ENCODE measurements at regions not wholly inside any gene's neighbourhood (a gene's known extent, or its start where the extent isn't known, plus 50 kb on each side); places are given as distances from the start of the nearest gene placed in this dataset.

DNA sequence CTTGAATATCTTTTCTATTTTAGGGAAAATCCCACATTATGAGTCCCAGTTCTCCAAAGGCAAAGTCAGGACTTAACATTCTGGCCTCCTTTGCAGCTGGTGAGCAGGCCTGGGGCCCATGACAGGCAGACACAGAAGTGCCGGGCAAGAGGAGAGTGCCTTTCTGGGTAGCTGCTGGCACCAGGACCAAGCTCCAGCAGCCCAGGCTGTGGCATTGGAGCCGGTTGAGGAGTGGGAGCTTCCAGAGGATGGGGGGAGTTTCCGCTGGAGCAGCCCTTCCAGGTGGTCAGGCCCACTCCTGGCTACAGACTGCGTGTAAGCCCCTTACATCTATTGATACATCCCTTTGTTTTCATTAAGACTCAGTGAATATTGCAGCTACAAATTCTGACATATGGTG, 123.9 kb downstream of the URB2 start:
- Mint-ChIP-seq H3K4me1 (no peaks in the 10 kb centered on the region), H3K9me3 (peaks cover 12% of the 10 kb centered on the region), H3K27ac (no peak overlapping the region), H3K4me3 (no peak overlapping the region), H3K27me3 (ENCODE audit: low read depth) (no peaks in the 10 kb centered on the region), H3K36me3 (ENCODE audit: low read depth) (no peaks in the 10 kb centered on the region)
- TF ChIP-seq, protein P1, sequence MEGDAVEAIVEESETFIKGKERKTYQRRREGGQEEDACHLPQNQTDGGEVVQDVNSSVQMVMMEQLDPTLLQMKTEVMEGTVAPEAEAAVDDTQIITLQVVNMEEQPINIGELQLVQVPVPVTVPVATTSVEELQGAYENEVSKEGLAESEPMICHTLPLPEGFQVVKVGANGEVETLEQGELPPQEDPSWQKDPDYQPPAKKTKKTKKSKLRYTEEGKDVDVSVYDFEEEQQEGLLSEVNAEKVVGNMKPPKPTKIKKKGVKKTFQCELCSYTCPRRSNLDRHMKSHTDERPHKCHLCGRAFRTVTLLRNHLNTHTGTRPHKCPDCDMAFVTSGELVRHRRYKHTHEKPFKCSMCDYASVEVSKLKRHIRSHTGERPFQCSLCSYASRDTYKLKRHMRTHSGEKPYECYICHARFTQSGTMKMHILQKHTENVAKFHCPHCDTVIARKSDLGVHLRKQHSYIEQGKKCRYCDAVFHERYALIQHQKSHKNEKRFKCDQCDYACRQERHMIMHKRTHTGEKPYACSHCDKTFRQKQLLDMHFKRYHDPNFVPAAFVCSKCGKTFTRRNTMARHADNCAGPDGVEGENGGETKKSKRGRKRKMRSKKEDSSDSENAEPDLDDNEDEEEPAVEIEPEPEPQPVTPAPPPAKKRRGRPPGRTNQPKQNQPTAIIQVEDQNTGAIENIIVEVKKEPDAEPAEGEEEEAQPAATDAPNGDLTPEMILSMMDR (IDR thresholded peaks at IDR 0.05; ENCODE audit: unreplicated experiment in 3 of 3), result no peak

DNA sequence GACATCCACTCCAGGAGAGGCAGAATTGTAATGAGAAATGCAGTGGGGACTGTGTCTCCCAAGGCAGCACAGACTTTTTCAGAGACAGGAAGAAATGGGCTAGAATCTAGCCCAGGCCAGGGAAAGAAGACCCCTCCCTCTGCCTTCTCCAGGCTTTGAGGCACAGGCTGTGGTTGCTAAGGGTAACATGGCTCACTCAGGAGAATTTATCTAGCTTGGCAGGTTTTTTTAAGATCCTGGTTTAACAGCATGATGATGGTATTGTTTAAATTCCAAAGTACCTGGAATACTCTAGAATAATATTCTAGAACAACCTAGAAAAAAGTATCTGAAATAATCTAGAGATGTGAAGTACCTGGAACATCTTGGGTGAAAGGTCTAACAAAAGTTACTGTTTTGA, 125.6 kb downstream of the URB2 start:
- no peak overlapping the region for H3K4me3 Mint-ChIP-seq
- H3K36me3 Mint-ChIP-seq (ENCODE audit: low read depth), result no peaks in the 10 kb centered on the region
- TF ChIP-seq, protein P1 (IDR thresholded peaks at IDR 0.05; ENCODE audit: unreplicated experiment in 3 of 3), result no peak
- H3K27me3 Mint-ChIP-seq (ENCODE audit: low read depth), result no peaks in the 10 kb centered on the region
- H3K4me1 Mint-ChIP-seq, result no peaks in the 10 kb centered on the region
- peaks cover 6% of the 10 kb centered on the region for H3K9me3 Mint-ChIP-seq
- H3K27ac Mint-ChIP-seq, result no peak overlapping the region

DNA sequence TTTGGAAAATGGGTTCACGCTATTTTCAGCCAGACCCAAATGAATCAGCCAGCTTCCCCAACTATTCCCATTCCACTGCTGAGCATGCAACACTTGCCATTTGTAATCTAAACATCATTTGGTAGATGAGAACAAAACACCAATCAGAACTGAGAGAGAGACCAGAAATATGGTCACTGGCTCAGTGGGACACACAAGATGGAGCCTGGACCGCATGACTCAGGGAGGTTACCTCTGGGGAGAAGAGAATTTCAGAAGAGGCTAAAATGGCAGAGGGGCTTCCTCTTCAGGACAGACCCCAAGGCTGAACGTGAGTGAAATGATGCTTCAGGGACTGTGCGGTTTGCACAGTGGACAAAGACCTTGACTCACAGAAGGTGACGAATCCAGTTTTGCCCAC, 126.6 kb downstream of the URB2 start:
- TF ChIP-seq, protein P1 (IDR thresholded peaks at IDR 0.05; ENCODE audit: unreplicated experiment in 3 of 3), result no peak
- no peaks in the 10 kb centered on the region for H3K36me3 Mint-ChIP-seq (ENCODE audit: low read depth)
- no peaks in the 10 kb centered on the region for H3K27me3 Mint-ChIP-seq (ENCODE audit: low read depth)
- no peak overlapping the region for H3K27ac Mint-ChIP-seq
- peaks cover 6% of the 10 kb centered on the region for H3K9me3 Mint-ChIP-seq
- H3K4me3 Mint-ChIP-seq, result no peak overlapping the region
- H3K4me1 Mint-ChIP-seq, result no peaks in the 10 kb centered on the region

DNA sequence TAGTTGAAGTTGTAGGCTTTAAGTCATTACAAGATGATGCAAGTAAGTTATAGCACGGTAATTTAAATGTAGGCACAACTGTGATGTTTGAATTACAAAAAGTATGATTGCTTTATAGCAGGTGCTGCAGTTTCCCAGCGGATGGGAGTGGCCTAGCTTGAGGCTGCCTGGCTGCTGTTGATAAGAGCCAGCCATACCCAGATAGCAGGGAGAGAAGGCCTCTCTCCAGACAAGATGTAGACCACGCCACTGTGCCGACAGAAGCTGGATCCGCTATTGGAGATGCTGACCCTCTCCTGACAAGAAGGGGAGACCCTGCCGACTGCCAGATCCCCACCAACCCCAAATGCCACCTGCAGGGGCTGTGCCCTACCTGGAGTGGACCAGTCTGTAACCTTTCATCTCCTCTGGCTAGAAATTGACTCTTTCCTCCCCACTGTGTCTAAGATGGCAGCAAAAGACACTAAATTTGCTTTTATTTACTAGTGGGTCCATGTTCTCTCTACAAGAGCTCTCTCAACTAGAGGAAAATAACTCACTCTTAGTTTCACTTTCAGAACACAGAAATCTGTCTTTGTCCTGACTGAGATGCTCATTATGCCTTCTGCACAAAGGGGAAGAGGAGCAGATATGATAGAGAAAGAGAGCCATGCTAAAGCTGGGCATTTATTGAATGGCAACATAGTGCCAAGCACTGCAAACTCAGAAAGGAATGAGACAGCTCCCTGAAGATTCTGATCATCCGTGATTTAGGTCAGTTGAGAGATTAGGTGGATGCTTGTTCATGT, 127.9 kb downstream of the URB2 start:
- Mint-ChIP-seq H3K4me3 (no peak overlapping the region), H3K27me3 (ENCODE audit: low read depth) (no peaks in the 10 kb centered on the region), H3K36me3 (ENCODE audit: low read depth) (no peaks in the 10 kb centered on the region), H3K4me1 (no peaks in the 10 kb centered on the region), H3K27ac (no peak overlapping the region), H3K9me3 (peaks cover 11% of the 10 kb centered on the region)
- TF ChIP-seq, protein P1 (IDR thresholded peaks at IDR 0.05; ENCODE audit: unreplicated experiment in 3 of 3), result no peak

DNA sequence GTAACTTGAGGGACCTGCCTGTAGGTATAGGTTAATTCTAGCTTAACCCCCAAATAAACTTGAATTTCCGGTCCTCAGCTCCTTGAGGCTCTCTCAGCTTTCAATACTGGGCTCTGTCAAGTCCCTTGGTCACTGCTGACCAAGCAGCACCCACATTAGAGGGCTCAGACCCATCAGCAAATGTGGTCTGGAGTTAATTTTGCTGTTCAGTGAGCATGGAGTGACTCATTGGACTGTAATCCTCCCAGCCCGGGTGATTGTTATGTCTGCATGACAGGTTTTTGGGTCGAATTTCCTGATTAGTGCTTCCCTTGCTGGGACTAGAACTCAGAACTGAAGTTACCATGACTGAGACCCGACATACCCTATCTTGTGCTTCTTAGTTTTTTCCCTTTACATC, 130.6 kb downstream of the URB2 start:
- H3K4me3 Mint-ChIP-seq, result no peak overlapping the region
- H3K4me1 Mint-ChIP-seq, result no peaks in the 10 kb centered on the region
- TF ChIP-seq, protein P1 (IDR thresholded peaks at IDR 0.05; ENCODE audit: unreplicated experiment in 3 of 3), result no peak
- peaks cover 11% of the 10 kb centered on the region for H3K9me3 Mint-ChIP-seq
- no peak overlapping the region for H3K27ac Mint-ChIP-seq
- no peaks in the 10 kb centered on the region for H3K36me3 Mint-ChIP-seq (ENCODE audit: low read depth)
- H3K27me3 Mint-ChIP-seq (ENCODE audit: low read depth), result peaks cover 7% of the 10 kb centered on the region

DNA sequence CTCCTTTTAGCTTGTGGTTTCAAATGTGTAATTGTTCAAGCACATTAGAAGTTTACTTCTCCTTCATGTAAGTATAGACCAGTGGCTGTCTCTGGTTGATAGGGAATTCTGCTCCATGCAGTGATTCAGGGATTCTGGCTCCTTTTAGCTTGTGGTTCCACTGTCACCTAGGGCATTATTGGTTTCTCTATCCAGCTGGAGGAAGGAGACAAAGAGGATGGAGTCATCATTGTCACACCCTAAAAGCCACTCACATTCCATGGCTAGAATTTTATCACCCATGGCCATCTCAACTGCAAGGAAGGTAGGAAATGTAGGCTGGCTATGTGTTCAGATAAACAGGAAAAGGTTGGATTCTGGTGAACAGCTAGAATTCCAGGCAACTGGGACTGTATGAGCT, 131.2 kb downstream of the URB2 start:
- H3K27me3 Mint-ChIP-seq (ENCODE audit: low read depth), result peaks cover 8% of the 10 kb centered on the region
- H3K9me3 Mint-ChIP-seq, result peaks cover 11% of the 10 kb centered on the region
- H3K36me3 Mint-ChIP-seq (ENCODE audit: low read depth), result no peaks in the 10 kb centered on the region
- TF ChIP-seq, protein P1 (IDR thresholded peaks at IDR 0.05; ENCODE audit: unreplicated experiment in 3 of 3), result no peak
- H3K4me1 Mint-ChIP-seq, result no peaks in the 10 kb centered on the region
- no peak overlapping the region for H3K4me3 Mint-ChIP-seq
- no peak overlapping the region for H3K27ac Mint-ChIP-seq

All from nephron (organoid).